Loucy (cell line): ENCODE measurements at regions not wholly inside any gene's neighbourhood (a gene's known extent, or its start where the extent isn't known, plus 50 kb on each side); places are given as distances from the start of the nearest gene placed in this dataset.
"Not testable (repeated sequence)": the region's sequence is repeated elsewhere in the genome, so short reads cannot be mapped to it uniquely, and the experiment has no call there.

Source experiments
- H2AFZ ChIP-seq: fragments of 200-600 bp; sonication (generic); 2 replicates; pipeline ENCODE4 v1.6.0; 2016; ENCODE audit warnings: antibody characterized with exemption, mild to moderate bottlenecking, low read length, moderate library complexity
- H3F3A ChIP-seq: fragments of 200-600 bp; 2 replicates; pipeline ENCODE4 v1.6.0; 2016; ENCODE audit warnings: antibody characterized with exemption, low read depth, mild to moderate bottlenecking
- H3K27me3 ChIP-seq: fragments of 200-600 bp; sonication (generic); 2 replicates; pipeline ENCODE4 v1.6.1; 2014; ENCODE audit warnings: low read length, mild to moderate bottlenecking; ENCODE audit not compliant: insufficient read depth, poor library complexity, severe bottlenecking
- H3K36me3 ChIP-seq: fragments of 200-600 bp; sonication (generic); 2 replicates; pipeline ENCODE4 v1.6.1; 2016; ENCODE audit warnings: low read length; ENCODE audit not compliant: insufficient read depth
- H3K4me1 ChIP-seq: fragments of 200-600 bp; sonication (generic); 2 replicates; pipeline ENCODE4 v1.5.1; 2014; ENCODE audit warnings: low read length, mild to moderate bottlenecking; ENCODE audit not compliant: insufficient read depth, poor library complexity, severe bottlenecking
- H3K4me2 ChIP-seq: fragments of 200-600 bp; sonication (generic); 2 replicates; pipeline ENCODE4 v1.6.0; 2014; ENCODE audit warnings: antibody characterized with exemption, low read length, low read depth, mild to moderate bottlenecking; ENCODE audit not compliant: poor library complexity, severe bottlenecking
- H3K4me3 ChIP-seq: fragments of 200-600 bp; sonication (generic); 2 replicates; pipeline ENCODE4 v1.5.1; 2014; ENCODE audit warnings: low read length, mild to moderate bottlenecking, mixed read lengths; ENCODE audit not compliant: poor library complexity, severe bottlenecking
- H3K79me2 ChIP-seq: fragments of 200-600 bp; sonication (generic); 2 replicates; pipeline ENCODE4 v1.6.1; 2014; ENCODE audit warnings: low read length; ENCODE audit not compliant: insufficient read depth
- H3K9ac ChIP-seq: fragments of 200-600 bp; sonication (generic); 2 replicates; pipeline ENCODE4 v1.6.0; 2014; ENCODE audit warnings: mild to moderate bottlenecking, low read depth, low read length, moderate library complexity; ENCODE audit not compliant: poor library complexity, severe bottlenecking
- H3K9me2 ChIP-seq: fragments of 200-600 bp; sonication (generic); replicated peaks from 2 replicates; pipeline ENCODE4 v1.6.1; 2016; ENCODE audit warnings: low read depth, low read length, mixed read lengths
- H3K9me3 ChIP-seq: fragments of 200-600 bp; sonication (generic); 2 replicates; pipeline ENCODE4 v1.6.1; 2014; ENCODE audit warnings: mild to moderate bottlenecking, antibody characterized with exemption, low read length, low read depth; ENCODE audit not compliant: insufficient read depth
- H4K20me1 ChIP-seq: fragments of 200-600 bp; sonication (generic); 2 replicates; pipeline ENCODE4 v1.6.0; 2014; ENCODE audit warnings: antibody characterized with exemption, low read length, mild to moderate bottlenecking; ENCODE audit not compliant: insufficient read depth, poor library complexity, severe bottlenecking
- CTCF ChIP-seq: fragments of 200-600 bp; sonication (generic); conservative IDR thresholded peaks from 2 replicates; pipeline ENCODE4 v1.5.1; 2014; ENCODE audit warnings: mild to moderate bottlenecking, antibody characterized with exemption, low read length
- EZH2phosphoT487 ChIP-seq: fragments of 200-600 bp; IDR thresholded peaks from 2 replicates; pipeline ENCODE4 v1.6.1; 2018; ENCODE audit warnings: antibody characterized with exemption, mild to moderate bottlenecking, moderate library complexity, borderline replicate concordance

- no peaks in the 10 kb centered on the region for H3K9me2 ChIP-seq
- TF ChIP-seq CTCF (no peak), EZH2phosphoT487 (no peak)
Observed at GRCh38 chr4:57308301-57308700, 198.1 kb upstream of the IGFBP7 start.

DNA sequence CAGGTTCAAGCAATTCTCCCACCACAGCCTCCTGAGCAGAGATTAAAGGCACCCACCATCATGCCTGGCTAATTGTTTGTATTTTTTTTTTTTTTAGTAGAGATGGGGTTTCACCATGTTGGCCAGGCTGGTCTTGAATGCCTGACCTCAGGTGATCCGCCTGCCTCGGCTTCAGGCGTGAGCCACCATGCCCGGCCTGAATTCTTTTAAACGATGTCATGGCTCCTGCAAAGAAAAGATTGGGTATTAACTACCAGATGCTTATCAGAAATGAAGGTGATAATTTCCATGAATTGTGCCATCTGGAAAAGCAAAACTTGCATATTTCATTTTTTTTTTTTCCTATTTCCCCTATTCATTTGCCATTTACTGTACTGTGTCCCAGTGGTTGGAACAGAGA lies 195.7 kb upstream of the IGFBP7 start:
- H3K9ac ChIP-seq = no peak overlapping the region
- no peaks in the 10 kb centered on the region for H3K4me1 ChIP-seq
- H3K27me3 ChIP-seq = no peaks in the 10 kb centered on the region
- TF ChIP-seq EZH2phosphoT487 (no peak), CTCF (no peak)
- H3K9me2 ChIP-seq = no peaks in the 10 kb centered on the region
- no peaks in the 10 kb centered on the region for H3F3A ChIP-seq
- no peaks in the 10 kb centered on the region for H3K9me3 ChIP-seq
- no peak overlapping the region for H3K4me3 ChIP-seq
- no peaks in the 10 kb centered on the region for H3K79me2 ChIP-seq
- H3K36me3 ChIP-seq = no peaks in the 10 kb centered on the region
- H3K4me2 ChIP-seq = no peak overlapping the region
- no peak overlapping the region for H2AFZ ChIP-seq
- H4K20me1 ChIP-seq = no peaks in the 10 kb centered on the region

More at GRCh38 chr4:57308301-57308700, 198.1 kb upstream of the IGFBP7 start:
- Histone ChIP-seq H4K20me1 (no peaks in the 10 kb centered on the region), H3K9ac (no peak overlapping the region), H3K4me1 (no peaks in the 10 kb centered on the region), H3K36me3 (no peaks in the 10 kb centered on the region), H3K9me3 (no peaks in the 10 kb centered on the region), H3K4me2 (no peak overlapping the region), H2AFZ (no peak overlapping the region), H3K79me2 (no peaks in the 10 kb centered on the region), H3K4me3 (no peak overlapping the region), H3F3A (no peaks in the 10 kb centered on the region), H3K27me3 (no peaks in the 10 kb centered on the region)

- no peaks in the 10 kb centered on the region for H3K4me1 ChIP-seq
- no peak for TF ChIP-seq EZH2phosphoT487
- no peak for TF ChIP-seq CTCF
- H3F3A ChIP-seq = no peaks in the 10 kb centered on the region
- no peak overlapping the region for H3K9ac ChIP-seq
- no peaks in the 10 kb centered on the region for H3K9me3 ChIP-seq
- H3K27me3 ChIP-seq = no peaks in the 10 kb centered on the region
- H2AFZ ChIP-seq = no peak overlapping the region
- H3K4me3 ChIP-seq = no peak overlapping the region
- H4K20me1 ChIP-seq = no peaks in the 10 kb centered on the region
- no peaks in the 10 kb centered on the region for H3K36me3 ChIP-seq
- no peaks in the 10 kb centered on the region for H3K79me2 ChIP-seq
- H3K9me2 ChIP-seq = no peaks in the 10 kb centered on the region
- H3K4me2 ChIP-seq = no peak overlapping the region
Observed at GRCh38 chr4:57303012-57303751, 193.0 kb upstream of the IGFBP7 start.

- H3K36me3 ChIP-seq, H3K9me3 ChIP-seq, H3K4me3 ChIP-seq, H4K20me1 ChIP-seq, H2AFZ ChIP-seq, H3K27me3 ChIP-seq, H3K9me2 ChIP-seq, H3F3A ChIP-seq, H3K4me1 ChIP-seq, H3K4me2 ChIP-seq, H3K79me2 ChIP-seq, H3K9ac ChIP-seq: not testable (repeated sequence)
Observed at GRCh38 chr4:57300300-57300699, 190.1 kb upstream of the IGFBP7 start.
